H9 (cell line): ENCODE measurements at regions not wholly inside any gene's neighbourhood (a gene's known extent, or its start where the extent isn't known, plus 50 kb on each side); places are given as distances from the start of the nearest gene placed in this dataset.

Experiments used
- DNase-seq: peaks from one replicate; pipeline ENCODE4 v3.0.0-alpha.2; 2017
- H2AFZ ChIP-seq: one replicate; pipeline ENCODE4 v1.6.1; 2013; ENCODE audit warnings: mild to moderate bottlenecking, low read length, control low read depth, moderate library complexity
- H2AK5ac ChIP-seq: 2 replicates; pipeline ENCODE4 v1.6.1; 2013; ENCODE audit warnings: low read length, control low read depth, mixed read lengths; ENCODE audit not compliant: insufficient read length
- H2BK120ac ChIP-seq: one replicate; pipeline ENCODE4 v1.6.1; 2013; ENCODE audit warnings: low read depth, mild to moderate bottlenecking, low read length, control low read depth, inconsistent platforms; ENCODE audit not compliant: poor library complexity, severe bottlenecking
- H2BK12ac ChIP-seq: 2 replicates; pipeline ENCODE4 v1.6.1; 2013; ENCODE audit warnings: low read length, control low read depth, mixed read lengths, low read depth; ENCODE audit not compliant: insufficient read length
- H2BK15ac ChIP-seq: 2 replicates; pipeline ENCODE4 v1.6.1; 2013; ENCODE audit warnings: low read depth, low read length, control low read depth
- H2BK20ac ChIP-seq: one replicate; pipeline ENCODE4 v1.6.1; 2013; ENCODE audit warnings: low read depth, mild to moderate bottlenecking, low read length, control low read depth, inconsistent platforms; ENCODE audit not compliant: poor library complexity, severe bottlenecking
- H2BK5ac ChIP-seq: 2 replicates; pipeline ENCODE4 v1.6.1; 2013; ENCODE audit warnings: low read length, control low read depth, mixed read lengths; ENCODE audit not compliant: insufficient read length
- H3K14ac ChIP-seq: 2 replicates; pipeline ENCODE4 v1.6.1; 2013; ENCODE audit warnings: low read length, control low read depth; ENCODE audit not compliant: insufficient read depth
- H3K18ac ChIP-seq: 2 replicates; pipeline ENCODE4 v1.6.1; 2013; ENCODE audit warnings: low read depth, mild to moderate bottlenecking, mixed read lengths, low read length, control low read depth; ENCODE audit not compliant: insufficient read length
- H3K23ac ChIP-seq: 2 replicates; pipeline ENCODE4 v1.6.1; 2013; ENCODE audit warnings: low read length, control low read depth, mixed read lengths, low read depth; ENCODE audit not compliant: insufficient read length
- H3K23me2 ChIP-seq: 2 replicates; pipeline ENCODE4 v1.6.1; 2013; ENCODE audit warnings: low read depth, mild to moderate bottlenecking, mixed read lengths, low read length, control low read depth; ENCODE audit not compliant: insufficient read length, poor library complexity, severe bottlenecking
- H3K27ac ChIP-seq: 2 replicates; pipeline ENCODE4 v1.5.1; 2013; ENCODE audit warnings: low read length, control low read depth, mixed read lengths, low read depth; ENCODE audit not compliant: insufficient read length
- H3K27me3 ChIP-seq: 2 replicates; pipeline ENCODE4 v1.6.1; 2013; ENCODE audit warnings: low read length, control low read depth, inconsistent platforms; ENCODE audit not compliant: insufficient read depth
- H3K4ac ChIP-seq: 2 replicates; pipeline ENCODE4 v1.6.1; 2013; ENCODE audit warnings: low read depth, mild to moderate bottlenecking, control low read depth, inconsistent platforms, low read length, moderate library complexity
- H3K4me1 ChIP-seq: 2 replicates; pipeline ENCODE4 v1.6.1; 2013; ENCODE audit warnings: low read length, control low read depth, inconsistent platforms; ENCODE audit not compliant: insufficient read depth
- H3K4me2 ChIP-seq: 2 replicates; pipeline ENCODE4 v1.6.1; 2013; ENCODE audit warnings: low read length, control low read depth, mixed read lengths; ENCODE audit not compliant: insufficient read length, insufficient read depth
- H3K56ac ChIP-seq: 2 replicates; pipeline ENCODE4 v1.6.1; 2013; ENCODE audit warnings: low read depth, mild to moderate bottlenecking, mixed read lengths, low read length, control low read depth; ENCODE audit not compliant: insufficient read length
- H3K79me1 ChIP-seq: 2 replicates; pipeline ENCODE4 v1.6.1; 2013; ENCODE audit warnings: low read depth, mild to moderate bottlenecking, moderate library complexity, low read length, control low read depth, inconsistent platforms; ENCODE audit not compliant: insufficient read depth, poor library complexity, severe bottlenecking
- H3K79me2 ChIP-seq: 2 replicates; pipeline ENCODE4 v1.6.1; 2013; ENCODE audit warnings: low read length, control low read depth, inconsistent platforms; ENCODE audit not compliant: insufficient read depth
- H3K9ac ChIP-seq: 2 replicates; pipeline ENCODE4 v1.6.1; 2013; ENCODE audit warnings: low read length, control low read depth, mixed read lengths; ENCODE audit not compliant: insufficient read length; ENCODE audit errors: extremely low read depth
- H3K9me3 ChIP-seq: one replicate; pipeline ENCODE4 v1.6.1; 2013; ENCODE audit warnings: low read depth, low read length, inconsistent platforms; ENCODE audit not compliant: control insufficient read depth
- H3T11ph ChIP-seq: one replicate; pipeline ENCODE4 v1.6.1; 2013; ENCODE audit warnings: mild to moderate bottlenecking, low read length, control low read depth, inconsistent platforms
- H4K20me1 ChIP-seq: one replicate; pipeline ENCODE4 v1.6.1; 2013; ENCODE audit not compliant: control insufficient read depth, insufficient read length, insufficient read depth
- H4K5ac ChIP-seq: 2 replicates; pipeline ENCODE4 v1.6.1; 2013; ENCODE audit warnings: low read depth, mild to moderate bottlenecking, mixed read lengths, low read length, control low read depth; ENCODE audit not compliant: insufficient read length
- H4K8ac ChIP-seq: replicated peaks from 2 replicates; pipeline ENCODE4 v1.6.1; 2013; ENCODE audit warnings: low read length, control low read depth, mixed read lengths, low read depth; ENCODE audit not compliant: insufficient read length
- H4K91ac ChIP-seq: 2 replicates; pipeline ENCODE4 v1.6.1; 2013; ENCODE audit warnings: low read depth, mild to moderate bottlenecking, moderate library complexity, mixed read lengths, low read length, control low read depth; ENCODE audit not compliant: insufficient read length
- H3K27ac Mint-ChIP-seq, 3 experiments: 2 replicates in 2 of 3; 3 replicates in 1 of 3; pipeline ENCODE4 v1.8.0; 2020 to 2021; ENCODE audit warnings: mixed read lengths in 3 of 3, mild to moderate bottlenecking in 1 of 3, moderate library complexity in 1 of 3
- H3K27me3 Mint-ChIP-seq: 2 replicates; pipeline ENCODE4 v1.8.0; 2021; ENCODE audit warnings: low read depth, mild to moderate bottlenecking, moderate library complexity, mixed read lengths
- H3K36me3 Mint-ChIP-seq, 3 experiments: 2 replicates in 2 of 3; 3 replicates in 1 of 3; pipeline ENCODE4 v1.8.0; 2020 to 2021; ENCODE audit warnings: low read depth in 3 of 3, mixed read lengths in 3 of 3; ENCODE audit not compliant: insufficient read depth in 1 of 3
- H3K4me1 Mint-ChIP-seq, 2 experiments: 2 replicates each; pipeline ENCODE4 v1.8.0; 2020; ENCODE audit warnings: mixed read lengths in 2 of 2
- H3K4me3 Mint-ChIP-seq, 2 experiments: 2 replicates in 1 of 2; 3 replicates in 1 of 2; pipeline ENCODE4 v1.8.0; 2020 to 2021; ENCODE audit warnings: mild to moderate bottlenecking in 2 of 2, mixed read lengths in 2 of 2, moderate library complexity in 1 of 2
- H3K9me3 Mint-ChIP-seq, 2 experiments: 2 replicates in 1 of 2; 3 replicates in 1 of 2; pipeline ENCODE4 v1.8.0; 2020; ENCODE audit warnings: mild to moderate bottlenecking in 2 of 2, mixed read lengths in 2 of 2, moderate library complexity in 1 of 2
- CTCF ChIP-seq: fragments of 200-600 bp; sonication (generic); conservative IDR thresholded peaks from 3 replicates; pipeline ENCODE4 v1.8.0; 2021; ENCODE audit warnings: antibody characterized with exemption, mild to moderate bottlenecking
- WGBS: extraction: QIAGEN DNeasy Blood & Tissue Kit; methylation state at CpG from one replicate; pipeline ENCODE4 v1.1.7; 2013; ENCODE audit warnings: missing lambda C conversion rate, low lambda C conversion rate, mixed read lengths; ENCODE audit not compliant: insufficient read length; ENCODE audit errors: extremely low coverage; 5-methylcytosine and 5-hydroxymethylcytosine counted together

GRCh38 chr4:123235431-123235830 is 161.2 kb upstream of the SPRY1 start:
- Histone ChIP-seq H2BK15ac (no peak overlapping the region), H3K9ac (no peak overlapping the region), H2BK20ac (no peak overlapping the region), H4K5ac (no peak overlapping the region), H3K9me3 (no peaks in the 10 kb centered on the region), H2BK120ac (no peak overlapping the region), H2AFZ (no peak overlapping the region), H3K23me2 (no peaks in the 10 kb centered on the region), H3K4me1 (peaks cover 4% of the 10 kb centered on the region; the same call in 1 of the 2 replicates), H3K4me2 (no peak overlapping the region), H3K27me3 (no peaks in the 10 kb centered on the region), H2AK5ac (no peak overlapping the region), H4K8ac (no peak overlapping the region), H3K56ac (no peak overlapping the region), H3K27ac (no peak overlapping the region), H2BK5ac (no peak overlapping the region), H2BK12ac (no peak overlapping the region), H3K79me1 (no peaks in the 10 kb centered on the region), H3K23ac (no peak overlapping the region), H3T11ph (no peak overlapping the region), H4K20me1 (no peaks in the 10 kb centered on the region), H4K91ac (no peak overlapping the region), H3K14ac (no peak overlapping the region), H3K4ac (no peak overlapping the region), H3K18ac (no peak overlapping the region), H3K79me2 (no peaks in the 10 kb centered on the region)
- no peak for DNase-seq
- TF ChIP-seq CTCF = no peak
- WGBS = no CpG with 5 or more reads among the region's 2 CpGs
- Mint-ChIP-seq H3K36me3 (peaks cover 6 to 22% (median 16%) of the 10 kb centered on the region in 3 experiments), H3K9me3 (peaks cover 0 to 6% of the 10 kb centered on the region in 2 experiments; a peak in 3 of 5 replicates), H3K4me1 (peaks cover 25 to 32% of the 10 kb centered on the region in 2 experiments), H3K27me3 (no peaks in the 10 kb centered on the region), H3K27ac (no peak overlapping the region), H3K4me3 (no peak overlapping the region)
